ENCODE measurements at regions not wholly inside any gene's neighbourhood (a gene's known extent, or its start where the extent isn't known, plus 50 kb on each side); places are given as distances from the start of the nearest gene placed in this dataset.
"Not testable (repeated sequence)": the region's sequence is repeated elsewhere in the genome, so short reads cannot be mapped to it uniquely, and the experiment has no call there.

GRCh38 chr4:86482306-86483172, 111.6 kb upstream of the PTPN13 start:
- DNase-seq: no peak

GRCh38 chr4:86483173-86483490, 111.0 kb upstream of the PTPN13 start:
- DNase-seq: no peak

- no peak for DNase-seq
These were observed 110.3 kb upstream of the PTPN13 start for GRCh38 chr4:86483773-86484172.

- DNase-seq: no peak
These were observed 109.9 kb upstream of the PTPN13 start for GRCh38 chr4:86484241-86484640.

GRCh38 chr4:86487738-86488348, 106.3 kb upstream of the PTPN13 start:
- no peak for DNase-seq

GRCh38 chr4:86493460-86493859, 100.7 kb upstream of the PTPN13 start:
- no peak for DNase-seq

- no peak for DNase-seq
These were observed 97.7 kb upstream of the PTPN13 start for GRCh38 chr4:86496094-86497080.

GRCh38 chr4:86497131-86497530, 97.0 kb upstream of the PTPN13 start:
- no peak for DNase-seq

- DNase-seq: peak; percentile 17
These were observed 95.9 kb upstream of the PTPN13 start for GRCh38 chr4:86497980-86498862.

GRCh38 chr4:86498863-86499166, 95.3 kb upstream of the PTPN13 start:
- no peak for DNase-seq

- no peak for DNase-seq
These were observed 93.6 kb upstream of the PTPN13 start for GRCh38 chr4:86500527-86500926.

GRCh38 chr4:86502081-86502480, 92.0 kb upstream of the PTPN13 start:
- DNase-seq: no peak

- no peak for DNase-seq
These were observed 87.5 kb upstream of the PTPN13 start for GRCh38 chr4:86506591-86506990.

- no peak for DNase-seq
These were observed 85.7 kb upstream of the PTPN13 start for GRCh38 chr4:86508436-86508835.

- DNase-seq: no peak
These were observed 82.5 kb upstream of the PTPN13 start for GRCh38 chr4:86511590-86511989.

GRCh38 chr4:86512631-86513030, 81.5 kb upstream of the PTPN13 start:
- no peak for DNase-seq

- not testable (repeated sequence) for DNase-seq
These were observed 78.2 kb upstream of the PTPN13 start for GRCh38 chr4:86515963-86516362.

- no peak for DNase-seq
These were observed 72.6 kb upstream of the PTPN13 start for GRCh38 chr4:86521373-86521969.

GRCh38 chr4:86522349-86522748, 71.8 kb upstream of the PTPN13 start:
- DNase-seq: no peak

- no peak for DNase-seq
These were observed 70.8 kb upstream of the PTPN13 start for GRCh38 chr4:86523333-86523732.

GRCh38 chr4:86527713-86528112, 66.4 kb upstream of the PTPN13 start:
- DNase-seq: not testable (repeated sequence)

- DNase-seq: no peak
These were observed 64.7 kb upstream of the PTPN13 start for GRCh38 chr4:86529436-86529835.

Measured in NCI-H1105 (cell line).